PFSK-1 (cell line): ENCODE measurements at regions not wholly inside any gene's neighbourhood (a gene's known extent, or its start where the extent isn't known, plus 50 kb on each side); places are given as distances from the start of the nearest gene placed in this dataset.

Experiments
- SIN3A ChIP-seq: IDR thresholded peaks from 2 replicates; pipeline ENCODE4 v1.6.1; 2012; ENCODE audit warnings: mild to moderate bottlenecking, low read length, moderate library complexity, borderline replicate concordance; ENCODE audit not compliant: insufficient read depth
- TAF1 ChIP-seq: IDR thresholded peaks from 2 replicates; pipeline ENCODE4 v1.6.1; 2012; ENCODE audit warnings: low read length, control low read depth, borderline replicate concordance; ENCODE audit not compliant: insufficient read depth

DNA sequence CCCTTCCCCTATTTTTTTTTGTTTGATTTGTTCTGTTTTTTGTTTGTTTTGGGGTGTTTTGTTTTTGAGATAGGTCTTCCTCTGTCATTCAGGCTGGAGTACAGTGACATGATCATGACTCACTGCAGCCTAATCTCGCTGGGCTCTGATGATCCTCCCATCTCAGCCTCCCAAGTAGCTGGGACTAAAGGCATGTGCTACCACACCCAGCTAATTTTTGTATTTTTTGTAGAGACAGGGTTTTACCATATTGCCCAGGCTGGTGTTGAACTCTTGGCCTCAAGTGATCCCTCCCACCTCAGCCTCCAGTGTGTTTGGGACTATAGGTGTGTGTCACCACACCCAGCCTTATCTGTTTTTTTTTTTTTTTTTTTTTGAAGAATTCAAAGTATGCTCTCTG is 605.4 kb downstream of the DNAH5 start:
- TF ChIP-seq TAF1 = no peak
- TF ChIP-seq SIN3A = no peak
